Glutamatergic neuron (in vitro differentiated cells): ENCODE measurements at regions not wholly inside any gene's neighbourhood (a gene's known extent, or its start where the extent isn't known, plus 50 kb on each side); places are given as distances from the start of the nearest gene placed in this dataset.
"Not testable (repeated sequence)": the region's sequence is repeated elsewhere in the genome, so short reads cannot be mapped to it uniquely, and the experiment has no call there.

Experiments used
- DNase-seq: peaks from one replicate; pipeline ENCODE4 v3.0.0; 2022
- H3K27ac Mint-ChIP-seq: one replicate; pipeline ENCODE4 v1.8.0; 2020; ENCODE audit warnings: mild to moderate bottlenecking, mixed read lengths, inconsistent platforms; ENCODE audit not compliant: unreplicated experiment
- H3K27me3 Mint-ChIP-seq: one replicate; pipeline ENCODE4 v1.8.0; 2020; ENCODE audit warnings: mild to moderate bottlenecking, moderate library complexity, mixed read lengths, inconsistent platforms; ENCODE audit not compliant: unreplicated experiment
- H3K36me3 Mint-ChIP-seq: one replicate; pipeline ENCODE4 v1.8.0; 2020; ENCODE audit warnings: mild to moderate bottlenecking, mixed read lengths, inconsistent platforms; ENCODE audit not compliant: unreplicated experiment
- H3K4me1 Mint-ChIP-seq: one replicate; pipeline ENCODE4 v1.8.0; 2020; ENCODE audit warnings: mild to moderate bottlenecking, low read depth, mixed read lengths, inconsistent platforms; ENCODE audit not compliant: unreplicated experiment
- H3K4me3 Mint-ChIP-seq: one replicate; pipeline ENCODE4 v1.8.0; 2020; ENCODE audit warnings: mild to moderate bottlenecking, mixed read lengths, inconsistent platforms; ENCODE audit not compliant: unreplicated experiment
- H3K9me3 Mint-ChIP-seq: one replicate; pipeline ENCODE4 v1.8.0; 2020; ENCODE audit warnings: mild to moderate bottlenecking, moderate library complexity, mixed read lengths, inconsistent platforms; ENCODE audit not compliant: unreplicated experiment
- TF ChIP-seq, protein P1 (sequence below): fragments of 200-600 bp; sonication (generic); IDR thresholded peaks from one replicate; pipeline ENCODE4 v1.5.0; 2021; ENCODE audit not compliant: partially characterized antibody, unreplicated experiment

DNA sequence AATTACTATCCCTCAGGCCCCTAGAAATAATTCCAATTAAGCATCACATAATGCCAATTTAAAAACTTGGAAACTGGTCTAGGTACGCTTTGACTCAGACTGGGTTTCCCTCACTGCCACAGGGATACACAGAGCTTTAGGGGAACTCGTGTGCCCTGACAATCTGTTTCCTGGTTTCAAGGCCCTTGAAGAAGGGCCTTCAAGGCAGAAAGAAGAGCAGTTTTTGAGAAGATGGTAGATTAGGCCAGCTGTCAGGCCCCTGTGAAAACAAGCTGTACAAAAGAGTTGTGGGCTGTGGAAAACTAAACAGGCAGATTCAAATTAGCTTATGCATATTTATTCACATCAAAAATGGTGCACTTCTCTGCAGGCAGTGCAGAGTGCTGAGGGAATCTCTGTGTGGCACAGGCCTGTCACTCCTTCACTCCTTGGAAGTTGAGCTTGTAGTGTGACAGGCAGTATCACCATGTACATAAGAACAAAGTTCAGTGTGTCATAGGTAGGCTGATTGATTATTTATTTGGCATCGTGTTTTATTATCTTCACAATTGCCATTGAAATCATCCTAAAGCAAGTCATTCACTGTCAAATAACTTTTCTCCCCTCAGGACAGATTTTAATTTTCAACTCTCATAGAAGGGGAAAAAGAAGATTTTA lies 614.4 kb upstream of the GYPC start:
- no peaks in the 10 kb centered on the region for H3K4me1 Mint-ChIP-seq
- no peak overlapping the region for H3K4me3 Mint-ChIP-seq
- no peaks in the 10 kb centered on the region for H3K36me3 Mint-ChIP-seq
- TF ChIP-seq, protein P1, sequence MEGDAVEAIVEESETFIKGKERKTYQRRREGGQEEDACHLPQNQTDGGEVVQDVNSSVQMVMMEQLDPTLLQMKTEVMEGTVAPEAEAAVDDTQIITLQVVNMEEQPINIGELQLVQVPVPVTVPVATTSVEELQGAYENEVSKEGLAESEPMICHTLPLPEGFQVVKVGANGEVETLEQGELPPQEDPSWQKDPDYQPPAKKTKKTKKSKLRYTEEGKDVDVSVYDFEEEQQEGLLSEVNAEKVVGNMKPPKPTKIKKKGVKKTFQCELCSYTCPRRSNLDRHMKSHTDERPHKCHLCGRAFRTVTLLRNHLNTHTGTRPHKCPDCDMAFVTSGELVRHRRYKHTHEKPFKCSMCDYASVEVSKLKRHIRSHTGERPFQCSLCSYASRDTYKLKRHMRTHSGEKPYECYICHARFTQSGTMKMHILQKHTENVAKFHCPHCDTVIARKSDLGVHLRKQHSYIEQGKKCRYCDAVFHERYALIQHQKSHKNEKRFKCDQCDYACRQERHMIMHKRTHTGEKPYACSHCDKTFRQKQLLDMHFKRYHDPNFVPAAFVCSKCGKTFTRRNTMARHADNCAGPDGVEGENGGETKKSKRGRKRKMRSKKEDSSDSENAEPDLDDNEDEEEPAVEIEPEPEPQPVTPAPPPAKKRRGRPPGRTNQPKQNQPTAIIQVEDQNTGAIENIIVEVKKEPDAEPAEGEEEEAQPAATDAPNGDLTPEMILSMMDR, result no peak
- no peaks in the 10 kb centered on the region for H3K9me3 Mint-ChIP-seq
- no peaks in the 10 kb centered on the region for H3K27me3 Mint-ChIP-seq
- H3K27ac Mint-ChIP-seq, result no peak overlapping the region
- no peak for DNase-seq

DNA sequence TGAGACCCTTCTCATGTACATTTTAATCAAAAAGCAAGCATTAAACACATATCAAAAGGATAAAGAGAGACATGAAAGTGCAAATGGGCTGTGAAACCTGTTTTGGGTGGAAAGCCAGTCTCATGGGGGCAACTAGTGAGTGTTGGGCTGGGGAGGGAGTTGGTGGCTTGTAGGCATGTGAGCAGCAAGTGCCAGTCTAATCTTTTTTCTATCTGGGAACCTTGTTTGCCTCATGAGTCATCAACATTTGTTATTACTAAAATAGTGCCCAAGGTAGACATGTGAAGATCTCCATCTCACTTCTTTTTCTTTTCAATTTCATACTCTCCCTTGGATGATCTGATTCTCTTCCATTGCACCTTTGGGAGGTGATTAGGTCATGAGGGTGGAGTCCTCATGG lies 613.9 kb upstream of the GYPC start:
- H3K27me3 Mint-ChIP-seq, result no peaks in the 10 kb centered on the region
- H3K4me3 Mint-ChIP-seq, result no peak overlapping the region

DNA sequence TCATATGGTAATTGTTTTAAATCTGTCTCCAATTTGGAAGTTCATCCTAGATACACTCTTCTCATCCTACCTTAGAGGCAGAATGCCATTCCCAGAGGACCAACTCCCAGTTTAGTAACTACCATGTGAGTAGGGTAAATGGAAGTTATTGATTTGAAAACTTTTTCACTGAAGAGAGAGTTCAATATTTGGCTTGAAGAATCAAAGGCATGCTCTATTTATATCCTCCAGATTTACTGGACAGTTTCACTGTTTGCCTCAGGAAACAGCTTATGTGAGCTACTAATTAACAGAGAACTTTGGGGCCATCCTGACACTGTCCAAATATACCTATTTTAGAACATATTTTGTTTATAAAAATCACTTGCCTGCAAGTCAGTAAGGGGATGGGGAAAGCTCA lies 607.2 kb upstream of the GYPC start:
- DNase-seq, result no peak
- H3K27me3 Mint-ChIP-seq, result peaks cover 3% of the 10 kb centered on the region
- H3K4me3 Mint-ChIP-seq, result no peak overlapping the region
- H3K9me3 Mint-ChIP-seq, result peaks cover 6% of the 10 kb centered on the region
- TF ChIP-seq, protein P1, result no peak
- H3K27ac Mint-ChIP-seq, result no peak overlapping the region
- H3K4me1 Mint-ChIP-seq, result no peaks in the 10 kb centered on the region
- H3K36me3 Mint-ChIP-seq, result peaks cover 8% of the 10 kb centered on the region

More for the DNA sequence above, 613.9 kb upstream of the GYPC start:
- Mint-ChIP-seq H3K4me1 (no peaks in the 10 kb centered on the region), H3K27ac (no peak overlapping the region), H3K9me3 (no peaks in the 10 kb centered on the region), H3K36me3 (no peaks in the 10 kb centered on the region)
- TF ChIP-seq, protein P1, result no peak
- no peak for DNase-seq

DNA sequence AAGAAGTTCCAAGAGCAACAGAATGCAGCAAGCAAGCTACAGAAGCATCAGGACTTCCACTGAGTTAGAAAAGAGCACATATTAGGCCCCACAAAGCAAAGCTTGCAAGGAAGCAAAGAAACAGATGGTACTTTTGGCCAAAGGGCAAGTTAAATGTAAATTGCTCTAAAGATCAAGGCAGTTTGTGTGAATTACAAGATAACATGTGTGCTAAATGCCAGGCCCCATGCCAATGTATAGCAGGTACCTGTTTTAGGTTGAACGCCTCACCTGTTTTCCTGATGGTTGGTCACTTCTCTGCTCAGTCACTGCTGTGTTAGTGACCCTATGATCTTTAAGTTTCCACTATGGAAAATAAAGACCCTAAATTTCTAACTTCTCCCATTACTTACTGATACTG lies 606.5 kb upstream of the GYPC start:
- Mint-ChIP-seq H3K27me3 (peaks cover 3% of the 10 kb centered on the region), H3K36me3 (peaks cover 8% of the 10 kb centered on the region), H3K9me3 (peaks cover 7% of the 10 kb centered on the region), H3K4me1 (no peaks in the 10 kb centered on the region), H3K27ac (no peak overlapping the region), H3K4me3 (no peak overlapping the region)
- TF ChIP-seq, protein P1, result no peak
- no peak for DNase-seq

DNA sequence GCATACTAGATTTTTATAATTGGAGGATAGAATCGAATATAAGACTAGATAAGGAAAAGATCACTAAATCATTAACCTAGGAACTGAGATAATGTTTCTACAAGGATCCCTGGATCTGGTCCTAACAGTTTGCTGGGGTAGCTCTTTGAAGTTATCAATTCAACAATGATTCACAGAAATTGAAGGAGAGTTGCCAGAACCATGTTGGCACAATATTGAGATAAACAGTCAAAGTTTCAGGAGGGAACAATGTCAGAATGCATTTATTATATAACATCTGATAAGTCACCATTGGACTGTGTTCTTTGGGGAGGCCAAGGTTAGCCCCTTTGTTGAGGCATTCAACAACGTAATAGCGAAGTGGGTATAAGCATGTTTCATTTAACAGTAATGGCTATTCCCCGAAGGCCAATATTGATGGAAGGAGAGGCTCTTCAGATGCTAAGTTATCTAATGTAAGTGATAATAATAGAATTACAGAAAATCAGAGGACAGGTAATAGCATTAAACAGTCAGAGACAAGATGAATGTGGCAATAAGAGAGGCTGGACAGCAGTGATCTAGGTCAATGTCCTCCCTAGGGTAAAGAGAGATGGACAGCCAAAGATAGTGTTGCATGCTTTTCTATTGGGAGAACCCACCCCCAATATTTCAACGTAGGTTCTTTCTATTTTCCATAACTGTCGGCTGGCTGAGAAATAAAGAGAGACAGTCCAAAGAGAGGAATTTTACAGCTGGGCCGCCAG lies 604.8 kb upstream of the GYPC start:
- peaks cover 7% of the 10 kb centered on the region for H3K9me3 Mint-ChIP-seq
- TF ChIP-seq, protein P1, result no peak
- no peak overlapping the region for H3K27ac Mint-ChIP-seq
- H3K4me3 Mint-ChIP-seq, result no peak overlapping the region
- H3K27me3 Mint-ChIP-seq, result peaks cover 3% of the 10 kb centered on the region
- peaks cover 8% of the 10 kb centered on the region for H3K36me3 Mint-ChIP-seq
- no peak for DNase-seq
- H3K4me1 Mint-ChIP-seq, result no peaks in the 10 kb centered on the region

DNA sequence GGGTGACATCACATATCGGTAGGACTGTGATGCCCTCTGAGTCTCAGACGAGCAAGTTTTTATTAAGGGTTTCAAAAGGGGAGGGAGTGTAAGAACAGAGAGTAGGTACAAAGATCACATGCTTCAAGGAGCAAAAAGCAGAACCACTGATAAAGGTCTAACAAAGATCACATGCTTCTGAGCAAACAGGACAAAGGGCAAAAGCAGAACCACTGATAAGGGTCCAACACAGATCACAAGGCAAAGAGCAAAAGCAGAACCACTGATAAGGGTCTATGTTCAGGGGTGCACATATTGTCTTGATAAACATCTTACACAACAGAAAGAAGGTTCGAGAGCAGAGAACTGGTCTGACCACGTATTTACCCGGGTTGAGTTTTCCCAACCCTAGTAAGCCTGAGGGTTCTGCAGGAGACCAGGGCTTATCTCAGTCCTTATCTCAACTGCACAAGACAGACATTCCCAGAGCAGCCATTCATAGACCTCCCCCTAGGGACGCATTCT lies 604.2 kb upstream of the GYPC start:
- not testable (repeated sequence) for H3K27ac Mint-ChIP-seq, H3K4me3 Mint-ChIP-seq, H3K9me3 Mint-ChIP-seq, H3K4me1 Mint-ChIP-seq, DNase-seq, H3K36me3 Mint-ChIP-seq, H3K27me3 Mint-ChIP-seq
